Type B pancreatic cell (in vitro differentiated cells): ENCODE measurements at regions not wholly inside any gene's neighbourhood (a gene's known extent, or its start where the extent isn't known, plus 50 kb on each side); places are given as distances from the start of the nearest gene placed in this dataset.

Experiments
- DNase-seq: peaks from one replicate; pipeline ENCODE4 v3.0.0; 2021; ENCODE audit warnings: mixed read lengths; ENCODE audit not compliant: unreplicated experiment; ENCODE audit errors: extremely low spot score
- H3K27ac Mint-ChIP-seq: 2 replicates; pipeline ENCODE4 v1.8.0; 2021; ENCODE audit warnings: mild to moderate bottlenecking, mixed read lengths
- H3K27me3 Mint-ChIP-seq: 2 replicates; pipeline ENCODE4 v1.8.0; 2021; ENCODE audit warnings: mixed read lengths
- H3K36me3 Mint-ChIP-seq: 2 replicates; pipeline ENCODE4 v1.8.0; 2021; ENCODE audit warnings: mixed read lengths
- H3K4me1 Mint-ChIP-seq: one replicate; pipeline ENCODE4 v1.8.0; 2021; ENCODE audit warnings: mixed read lengths; ENCODE audit not compliant: unreplicated experiment
- H3K4me3 Mint-ChIP-seq: 2 replicates; pipeline ENCODE4 v1.8.0; 2021; ENCODE audit warnings: mild to moderate bottlenecking, mixed read lengths
- H3K9me3 Mint-ChIP-seq: 2 replicates; pipeline ENCODE4 v1.8.0; 2021; ENCODE audit warnings: mixed read lengths
- TF ChIP-seq, protein P1 (sequence below): fragments of 200-600 bp; sonication (generic); conservative IDR thresholded peaks from 2 replicates; pipeline ENCODE4 v1.5.0; 2021; ENCODE audit warnings: antibody characterized with exemption, mild to moderate bottlenecking

DNA sequence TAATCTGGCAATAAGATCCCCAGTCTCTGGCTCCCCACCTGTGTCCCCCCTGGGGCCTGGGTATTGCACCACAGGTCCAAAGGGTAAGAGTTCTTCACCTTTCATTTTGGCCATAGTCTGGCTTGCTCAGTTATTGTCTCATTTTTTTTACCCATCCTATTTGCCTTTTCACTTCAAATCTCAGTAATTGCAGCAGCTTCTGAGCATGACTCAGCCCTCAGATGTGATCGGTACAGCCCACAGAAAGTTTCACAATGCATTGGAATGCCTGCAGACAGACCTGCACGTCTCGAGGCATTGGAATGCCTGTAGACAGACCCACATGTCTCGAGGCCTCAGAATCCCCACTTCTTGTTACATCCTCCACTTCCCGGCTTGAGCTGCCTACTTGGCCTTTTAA lies 173.6 kb downstream of the NUFIP1 start:
- Mint-ChIP-seq H3K4me1 (peaks cover 6% of the 10 kb centered on the region), H3K27me3 (no peaks in the 10 kb centered on the region), H3K27ac (peak overlapping the region; percentile 65), H3K4me3 (peak overlapping the region; percentile 2), H3K36me3 (no peaks in the 10 kb centered on the region), H3K9me3 (no peaks in the 10 kb centered on the region)
- TF ChIP-seq, protein P1, sequence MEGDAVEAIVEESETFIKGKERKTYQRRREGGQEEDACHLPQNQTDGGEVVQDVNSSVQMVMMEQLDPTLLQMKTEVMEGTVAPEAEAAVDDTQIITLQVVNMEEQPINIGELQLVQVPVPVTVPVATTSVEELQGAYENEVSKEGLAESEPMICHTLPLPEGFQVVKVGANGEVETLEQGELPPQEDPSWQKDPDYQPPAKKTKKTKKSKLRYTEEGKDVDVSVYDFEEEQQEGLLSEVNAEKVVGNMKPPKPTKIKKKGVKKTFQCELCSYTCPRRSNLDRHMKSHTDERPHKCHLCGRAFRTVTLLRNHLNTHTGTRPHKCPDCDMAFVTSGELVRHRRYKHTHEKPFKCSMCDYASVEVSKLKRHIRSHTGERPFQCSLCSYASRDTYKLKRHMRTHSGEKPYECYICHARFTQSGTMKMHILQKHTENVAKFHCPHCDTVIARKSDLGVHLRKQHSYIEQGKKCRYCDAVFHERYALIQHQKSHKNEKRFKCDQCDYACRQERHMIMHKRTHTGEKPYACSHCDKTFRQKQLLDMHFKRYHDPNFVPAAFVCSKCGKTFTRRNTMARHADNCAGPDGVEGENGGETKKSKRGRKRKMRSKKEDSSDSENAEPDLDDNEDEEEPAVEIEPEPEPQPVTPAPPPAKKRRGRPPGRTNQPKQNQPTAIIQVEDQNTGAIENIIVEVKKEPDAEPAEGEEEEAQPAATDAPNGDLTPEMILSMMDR, result no peak
- DNase-seq, result no peak

GRCh38 chr13:44814836-44815235 lies 174.4 kb downstream of the NUFIP1 start:
- Mint-ChIP-seq H3K4me3 (no peak overlapping the region), H3K4me1 (peaks cover 14% of the 10 kb centered on the region), H3K36me3 (no peaks in the 10 kb centered on the region), H3K9me3 (no peaks in the 10 kb centered on the region), H3K27me3 (no peaks in the 10 kb centered on the region), H3K27ac (peak overlapping the region; percentile 65)
- DNase-seq, result no peak
- TF ChIP-seq, protein P1, result no peak

DNA sequence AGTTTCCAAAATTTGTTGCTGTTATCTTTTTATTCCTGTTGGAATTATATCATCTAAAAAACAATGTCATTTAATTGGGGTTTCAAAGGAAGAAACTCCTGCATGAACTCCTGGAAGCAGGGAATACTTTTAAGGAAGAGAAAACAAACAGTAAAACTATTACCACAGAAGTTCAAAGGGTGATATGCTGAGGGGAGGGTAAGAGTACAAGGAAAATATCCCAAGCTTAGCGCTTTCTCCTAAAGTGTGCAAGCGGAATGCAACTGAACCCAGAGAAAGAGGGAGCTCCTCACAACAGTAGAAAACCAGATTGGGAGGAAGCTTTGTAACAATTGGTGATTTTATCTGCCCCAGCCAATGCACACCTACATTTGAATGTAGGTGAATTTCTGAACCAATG lies 175.1 kb downstream of the NUFIP1 start:
- no peak for DNase-seq
- H3K9me3 Mint-ChIP-seq, result no peaks in the 10 kb centered on the region
- H3K4me3 Mint-ChIP-seq, result no peak overlapping the region
- peaks cover 14% of the 10 kb centered on the region for H3K4me1 Mint-ChIP-seq
- no peaks in the 10 kb centered on the region for H3K36me3 Mint-ChIP-seq
- TF ChIP-seq, protein P1, result no peak
- no peaks in the 10 kb centered on the region for H3K27me3 Mint-ChIP-seq
- H3K27ac Mint-ChIP-seq, result no peak overlapping the region

- DNase-seq, result no peak
- TF ChIP-seq, protein P1, result no peak
- Mint-ChIP-seq H3K27me3 (no peaks in the 10 kb centered on the region), H3K27ac (no peak overlapping the region), H3K9me3 (no peaks in the 10 kb centered on the region), H3K4me3 (no peak overlapping the region), H3K36me3 (no peaks in the 10 kb centered on the region), H3K4me1 (peaks cover 9% of the 10 kb centered on the region)
These were observed 176.5 kb downstream of the NUFIP1 start for GRCh38 chr13:44812818-44813217.

DNA sequence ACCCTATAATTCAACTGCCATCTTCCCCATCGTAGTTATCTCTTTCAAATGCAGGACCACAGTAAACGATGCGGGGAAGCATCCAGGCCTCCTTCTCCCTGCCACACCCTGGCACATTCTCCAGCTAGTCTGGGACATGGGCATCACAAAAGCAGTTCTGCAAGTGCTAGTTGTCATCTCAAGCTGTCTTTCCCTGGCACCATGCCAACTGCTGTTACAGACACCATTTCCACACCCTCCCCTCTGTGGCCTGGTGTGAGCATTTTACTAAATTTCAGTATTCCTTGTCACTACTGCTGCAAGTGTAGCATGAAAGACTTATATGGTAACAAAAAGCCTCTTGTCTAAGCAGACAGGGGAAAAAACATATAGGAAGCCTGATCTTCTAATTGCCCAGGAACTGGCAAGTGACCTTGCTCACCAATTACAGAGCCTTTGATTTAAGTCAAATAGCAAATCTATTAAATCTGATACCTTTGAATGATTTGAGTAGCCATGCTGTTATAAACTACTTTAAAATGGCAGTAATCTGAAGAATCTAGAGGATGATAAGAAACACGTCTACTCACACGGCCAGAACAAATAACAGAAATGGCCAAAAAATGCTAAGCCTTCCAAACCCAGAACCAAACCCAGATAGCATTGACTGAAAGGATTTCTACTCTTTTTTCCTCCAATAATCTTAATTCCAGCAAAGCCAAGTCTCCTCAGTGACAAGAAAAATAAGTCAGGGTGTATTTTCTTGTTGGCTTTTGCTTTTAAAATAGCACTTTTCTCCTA lies 179.0 kb downstream of the NUFIP1 start:
- TF ChIP-seq, protein P1, result no peak
- Mint-ChIP-seq H3K9me3 (no peaks in the 10 kb centered on the region), H3K27ac (peak overlapping the region; percentile 50), H3K36me3 (no peaks in the 10 kb centered on the region), H3K4me3 (no peak overlapping the region), H3K4me1 (peaks cover 9% of the 10 kb centered on the region), H3K27me3 (no peaks in the 10 kb centered on the region)
- no peak for DNase-seq
